IMR-90 (cell line): ENCODE measurements at regions not wholly inside any gene's neighbourhood (a gene's known extent, or its start where the extent isn't known, plus 50 kb on each side); places are given as distances from the start of the nearest gene placed in this dataset.

Experiments used
- CEBPB ChIP-seq: IDR thresholded peaks from 2 replicates; pipeline ENCODE4 v1.6.1; 2012; ENCODE audit warnings: low read depth, low read length, improper control_type of control experiment
- MAFK ChIP-seq: IDR thresholded peaks from 2 replicates; pipeline ENCODE4 v1.6.1; 2012; ENCODE audit warnings: low read depth, low read length, improper control_type of control experiment
- MAZ ChIP-seq: IDR thresholded peaks from 2 replicates; pipeline ENCODE4 v1.6.1; 2012; ENCODE audit warnings: low read depth, mild to moderate bottlenecking, low read length, improper control_type of control experiment, moderate library complexity, borderline replicate concordance
- MXI1 ChIP-seq: IDR thresholded peaks from 2 replicates; pipeline ENCODE4 v1.6.1; 2012; ENCODE audit warnings: low read depth, mild to moderate bottlenecking, low read length, moderate library complexity, borderline replicate concordance
- POLR2A ChIP-seq: IDR thresholded peaks from 2 replicates; pipeline ENCODE4 v1.6.1; 2012; ENCODE audit warnings: mild to moderate bottlenecking, low read depth, low read length
- RAD21 ChIP-seq: IDR thresholded peaks from 2 replicates; pipeline ENCODE4 v1.6.1; 2012; ENCODE audit warnings: low read length, improper control_type of control experiment
- RCOR1 ChIP-seq: IDR thresholded peaks from 2 replicates; pipeline ENCODE4 v1.6.1; 2012; ENCODE audit warnings: mild to moderate bottlenecking, low read length, improper control_type of control experiment; ENCODE audit not compliant: insufficient replicate concordance
- SMC3 ChIP-seq: fragments of 150-350 bp; IDR thresholded peaks from 2 replicates; pipeline ENCODE4 v1.6.1; 2016; ENCODE audit warnings: low read depth, mild to moderate bottlenecking, antibody characterized with exemption, low read length, moderate library complexity
- TF ChIP-seq, protein P1 (sequence below): conservative IDR thresholded peaks from 2 replicates; pipeline ENCODE4 v1.5.1; 2012; ENCODE audit warnings: mild to moderate bottlenecking, low read depth, low read length, improper control_type of control experiment
- TF ChIP-seq, protein P2 (sequence below): fragments of 150-350 bp; IDR thresholded peaks from 2 replicates; pipeline ENCODE4 v1.6.1; 2017; ENCODE audit warnings: mild to moderate bottlenecking, antibody characterized with exemption, low read length, low read depth

DNA sequence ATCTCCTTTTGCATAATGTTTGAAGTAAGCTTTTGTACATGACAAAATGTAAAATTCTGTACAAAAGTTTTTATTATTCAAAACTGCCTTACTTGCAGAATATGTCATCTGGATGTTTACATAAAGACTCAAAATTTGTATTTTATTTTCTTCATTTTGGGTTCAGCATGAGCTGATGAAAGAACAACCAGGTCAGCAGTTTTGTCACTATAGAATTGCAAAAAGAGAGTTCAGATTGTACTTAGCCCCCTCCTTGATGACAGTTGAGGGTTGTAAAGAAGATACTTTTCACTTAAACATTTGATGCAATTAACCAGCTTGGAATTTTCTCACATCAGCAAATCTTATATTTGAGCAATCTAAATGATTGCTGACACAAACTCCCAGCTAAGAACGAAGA is 669.3 kb downstream of the PLA2G4A start:
- TF ChIP-seq, protein P1, sequence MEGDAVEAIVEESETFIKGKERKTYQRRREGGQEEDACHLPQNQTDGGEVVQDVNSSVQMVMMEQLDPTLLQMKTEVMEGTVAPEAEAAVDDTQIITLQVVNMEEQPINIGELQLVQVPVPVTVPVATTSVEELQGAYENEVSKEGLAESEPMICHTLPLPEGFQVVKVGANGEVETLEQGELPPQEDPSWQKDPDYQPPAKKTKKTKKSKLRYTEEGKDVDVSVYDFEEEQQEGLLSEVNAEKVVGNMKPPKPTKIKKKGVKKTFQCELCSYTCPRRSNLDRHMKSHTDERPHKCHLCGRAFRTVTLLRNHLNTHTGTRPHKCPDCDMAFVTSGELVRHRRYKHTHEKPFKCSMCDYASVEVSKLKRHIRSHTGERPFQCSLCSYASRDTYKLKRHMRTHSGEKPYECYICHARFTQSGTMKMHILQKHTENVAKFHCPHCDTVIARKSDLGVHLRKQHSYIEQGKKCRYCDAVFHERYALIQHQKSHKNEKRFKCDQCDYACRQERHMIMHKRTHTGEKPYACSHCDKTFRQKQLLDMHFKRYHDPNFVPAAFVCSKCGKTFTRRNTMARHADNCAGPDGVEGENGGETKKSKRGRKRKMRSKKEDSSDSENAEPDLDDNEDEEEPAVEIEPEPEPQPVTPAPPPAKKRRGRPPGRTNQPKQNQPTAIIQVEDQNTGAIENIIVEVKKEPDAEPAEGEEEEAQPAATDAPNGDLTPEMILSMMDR = no peak
- TF ChIP-seq MAFK = peak; percentile 75
- TF ChIP-seq POLR2A = no peak
- TF ChIP-seq, protein P2, sequence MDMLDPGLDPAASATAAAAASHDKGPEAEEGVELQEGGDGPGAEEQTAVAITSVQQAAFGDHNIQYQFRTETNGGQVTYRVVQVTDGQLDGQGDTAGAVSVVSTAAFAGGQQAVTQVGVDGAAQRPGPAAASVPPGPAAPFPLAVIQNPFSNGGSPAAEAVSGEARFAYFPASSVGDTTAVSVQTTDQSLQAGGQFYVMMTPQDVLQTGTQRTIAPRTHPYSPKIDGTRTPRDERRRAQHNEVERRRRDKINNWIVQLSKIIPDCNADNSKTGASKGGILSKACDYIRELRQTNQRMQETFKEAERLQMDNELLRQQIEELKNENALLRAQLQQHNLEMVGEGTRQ = no peak
- TF ChIP-seq MAZ = no peak
- no peak for TF ChIP-seq SMC3
- no peak for TF ChIP-seq MXI1
- no peak for TF ChIP-seq RAD21
- TF ChIP-seq RCOR1 = no peak
- no peak for TF ChIP-seq CEBPB
